ENCODE measurements at regions not wholly inside any gene's neighbourhood (a gene's known extent, or its start where the extent isn't known, plus 50 kb on each side); places are given as distances from the start of the nearest gene placed in this dataset.

DNA sequence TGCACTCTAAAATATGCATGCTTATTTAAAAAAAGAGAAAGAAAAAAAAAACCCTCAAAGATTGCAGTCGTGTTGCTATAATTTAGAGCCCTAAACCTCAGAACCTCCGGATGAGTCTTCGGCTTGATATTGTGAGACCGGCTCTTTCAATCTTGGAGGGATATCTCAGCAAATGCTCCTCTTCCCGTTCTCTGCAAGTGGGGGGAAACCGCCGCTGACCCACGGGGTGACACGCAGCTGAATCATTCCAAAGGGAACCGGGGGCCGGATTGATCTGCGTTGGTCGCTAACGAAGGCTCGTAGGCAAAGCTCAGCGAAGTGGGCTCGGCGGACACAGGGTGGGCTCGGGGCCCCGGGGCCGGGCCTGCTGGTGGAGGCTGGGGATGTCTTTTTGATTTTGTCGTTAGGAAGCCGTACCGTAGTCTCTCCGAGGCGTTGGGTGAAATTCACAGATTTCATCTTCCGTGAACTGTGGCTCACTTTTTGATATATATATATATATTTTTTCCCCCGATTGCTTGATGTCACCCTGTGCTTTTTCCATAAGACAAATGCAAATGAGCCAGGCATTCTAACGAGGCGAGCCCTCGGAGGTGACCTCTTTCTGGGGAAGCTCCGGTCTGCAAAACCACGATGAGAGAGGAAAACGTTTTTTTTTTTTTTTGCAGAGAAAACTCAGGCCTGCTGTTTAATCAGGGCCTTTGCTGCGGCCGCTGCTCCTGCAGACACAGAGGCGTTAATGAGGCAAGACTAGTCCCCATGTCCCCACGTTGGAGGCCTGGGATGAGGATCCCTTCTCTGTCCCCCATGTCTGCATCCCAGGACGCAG, 110.7 kb upstream of the PPP2R3B start:
- TF ChIP-seq, protein P1, sequence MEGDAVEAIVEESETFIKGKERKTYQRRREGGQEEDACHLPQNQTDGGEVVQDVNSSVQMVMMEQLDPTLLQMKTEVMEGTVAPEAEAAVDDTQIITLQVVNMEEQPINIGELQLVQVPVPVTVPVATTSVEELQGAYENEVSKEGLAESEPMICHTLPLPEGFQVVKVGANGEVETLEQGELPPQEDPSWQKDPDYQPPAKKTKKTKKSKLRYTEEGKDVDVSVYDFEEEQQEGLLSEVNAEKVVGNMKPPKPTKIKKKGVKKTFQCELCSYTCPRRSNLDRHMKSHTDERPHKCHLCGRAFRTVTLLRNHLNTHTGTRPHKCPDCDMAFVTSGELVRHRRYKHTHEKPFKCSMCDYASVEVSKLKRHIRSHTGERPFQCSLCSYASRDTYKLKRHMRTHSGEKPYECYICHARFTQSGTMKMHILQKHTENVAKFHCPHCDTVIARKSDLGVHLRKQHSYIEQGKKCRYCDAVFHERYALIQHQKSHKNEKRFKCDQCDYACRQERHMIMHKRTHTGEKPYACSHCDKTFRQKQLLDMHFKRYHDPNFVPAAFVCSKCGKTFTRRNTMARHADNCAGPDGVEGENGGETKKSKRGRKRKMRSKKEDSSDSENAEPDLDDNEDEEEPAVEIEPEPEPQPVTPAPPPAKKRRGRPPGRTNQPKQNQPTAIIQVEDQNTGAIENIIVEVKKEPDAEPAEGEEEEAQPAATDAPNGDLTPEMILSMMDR (IDR thresholded peaks at IDR 0.05), result no peak
- no peak for TF ChIP-seq POLR2A (IDR thresholded peaks at IDR 0.05)

All from lower leg skin (tissue), 3 donors.